ENCODE measurements at regions not wholly inside any gene's neighbourhood (a gene's known extent, or its start where the extent isn't known, plus 50 kb on each side); places are given as distances from the start of the nearest gene placed in this dataset.

DNA sequence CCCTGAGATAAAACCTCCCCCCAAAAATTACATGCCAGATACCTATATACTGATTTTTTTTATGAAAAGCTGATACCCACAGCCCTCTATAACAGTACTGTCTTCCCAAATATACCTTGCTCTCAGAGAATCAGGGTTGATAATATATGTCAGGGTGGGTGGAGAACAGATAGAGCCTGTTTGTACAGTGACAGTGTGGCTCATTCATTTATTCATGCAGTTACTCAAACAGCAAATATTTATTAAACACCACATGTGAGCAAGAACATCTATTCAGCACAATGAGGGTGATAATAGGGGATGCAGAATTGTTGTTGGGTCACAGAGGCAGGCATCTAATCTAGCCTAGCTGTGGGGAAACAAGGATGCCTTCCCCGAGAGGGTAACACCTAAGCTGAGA, 334.2 kb downstream of the MAFB start:
- no peaks in the 10 kb centered on the region for H3K9me3 ChIP-seq
- WGBS, 2 donors: 78 to 84% methylated on average over 1 of the region's 1 CpG
- peaks cover 0 to 6% (median 0%) of the 10 kb centered on the region in 9 donors for H3K4me1 ChIP-seq
- H3K36me3 ChIP-seq: no peaks in the 10 kb centered on the region
- intact Hi-C loops (cut with DNase I): no loop called here
- TF ChIP-seq, protein P1, sequence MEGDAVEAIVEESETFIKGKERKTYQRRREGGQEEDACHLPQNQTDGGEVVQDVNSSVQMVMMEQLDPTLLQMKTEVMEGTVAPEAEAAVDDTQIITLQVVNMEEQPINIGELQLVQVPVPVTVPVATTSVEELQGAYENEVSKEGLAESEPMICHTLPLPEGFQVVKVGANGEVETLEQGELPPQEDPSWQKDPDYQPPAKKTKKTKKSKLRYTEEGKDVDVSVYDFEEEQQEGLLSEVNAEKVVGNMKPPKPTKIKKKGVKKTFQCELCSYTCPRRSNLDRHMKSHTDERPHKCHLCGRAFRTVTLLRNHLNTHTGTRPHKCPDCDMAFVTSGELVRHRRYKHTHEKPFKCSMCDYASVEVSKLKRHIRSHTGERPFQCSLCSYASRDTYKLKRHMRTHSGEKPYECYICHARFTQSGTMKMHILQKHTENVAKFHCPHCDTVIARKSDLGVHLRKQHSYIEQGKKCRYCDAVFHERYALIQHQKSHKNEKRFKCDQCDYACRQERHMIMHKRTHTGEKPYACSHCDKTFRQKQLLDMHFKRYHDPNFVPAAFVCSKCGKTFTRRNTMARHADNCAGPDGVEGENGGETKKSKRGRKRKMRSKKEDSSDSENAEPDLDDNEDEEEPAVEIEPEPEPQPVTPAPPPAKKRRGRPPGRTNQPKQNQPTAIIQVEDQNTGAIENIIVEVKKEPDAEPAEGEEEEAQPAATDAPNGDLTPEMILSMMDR (IDR thresholded peaks at IDR 0.05): no peak
- DNase-seq (no peak), ATAC-seq (no peak)
- H3K27ac ChIP-seq: no peak overlapping the region
- peaks cover 0 to 16% (median 0%) of the 10 kb centered on the region in 7 donors for H3K27me3 ChIP-seq
- no peak overlapping the region for H3K4me3 ChIP-seq

DNA sequence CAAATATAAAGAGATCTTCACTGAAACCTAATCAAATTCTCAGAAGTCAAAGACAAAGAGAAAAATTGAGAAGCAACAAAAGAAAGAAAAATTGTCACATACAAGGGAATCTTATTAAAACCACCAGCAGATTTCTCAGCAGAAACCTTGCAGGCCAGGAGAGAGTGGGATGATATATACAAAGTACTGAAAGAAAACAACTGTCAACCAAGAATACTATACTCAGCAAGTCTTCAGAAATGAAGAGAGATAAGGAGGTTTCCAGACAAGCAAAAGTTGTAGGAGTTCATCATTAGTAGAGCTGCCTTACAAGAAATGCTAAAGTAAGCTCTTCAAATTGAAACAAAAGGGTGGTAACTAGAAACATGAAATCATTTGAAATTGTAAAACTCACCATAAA, 345.6 kb downstream of the MAFB start:
- intact Hi-C loops (cut with DNase I): no loop called here
- H3K36me3 ChIP-seq: no peaks in the 10 kb centered on the region
- no peak overlapping the region for H3K27ac ChIP-seq
- DNase-seq (no peak), ATAC-seq (no peak)
- peaks cover 0 to 1% (median 0%) of the 10 kb centered on the region in 7 donors for H3K27me3 ChIP-seq
- peaks cover 0 to 55% (median 24%) of the 10 kb centered on the region in 11 donors for H3K9me3 ChIP-seq
- H3K4me1 ChIP-seq: peaks cover 0 to 7% (median 0%) of the 10 kb centered on the region in 9 donors
- TF ChIP-seq, protein P1 (IDR thresholded peaks at IDR 0.05): no peak
- no peak overlapping the region for H3K4me3 ChIP-seq

DNA sequence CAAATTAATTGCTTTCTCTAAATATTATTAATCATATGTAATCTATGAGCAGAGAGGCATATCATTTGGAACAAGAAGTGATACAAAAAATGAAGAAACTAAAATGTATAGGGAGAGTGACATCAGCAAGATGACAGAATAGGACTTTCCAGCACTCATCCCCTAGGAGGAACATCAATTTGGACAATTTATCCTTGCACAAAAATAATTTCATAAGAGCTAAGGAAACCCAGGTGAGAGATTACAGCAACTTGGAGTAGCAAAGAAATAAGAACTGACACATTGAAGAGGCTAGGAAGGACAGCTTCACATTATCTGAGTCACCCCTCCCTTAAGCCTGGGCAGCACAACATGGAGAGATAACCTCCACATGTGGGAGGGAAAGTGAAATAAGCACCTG, 347.5 kb downstream of the MAFB start:
- Histone ChIP-seq H3K36me3 (no peaks in the 10 kb centered on the region), H3K4me1 (peaks cover 0 to 7% (median 0%) of the 10 kb centered on the region in 9 donors), H3K27ac (no peak overlapping the region), H3K27me3 (peaks cover 0 to 3% (median 0%) of the 10 kb centered on the region in 7 donors), H3K4me3 (no peak overlapping the region), H3K9me3 (peaks cover 0 to 38% (median 20%) of the 10 kb centered on the region in 11 donors)
- intact Hi-C loops (cut with DNase I): no loop called here
- TF ChIP-seq, protein P1 (IDR thresholded peaks at IDR 0.05): no peak
- DNase-seq (no peak), ATAC-seq (no peak)

DNA sequence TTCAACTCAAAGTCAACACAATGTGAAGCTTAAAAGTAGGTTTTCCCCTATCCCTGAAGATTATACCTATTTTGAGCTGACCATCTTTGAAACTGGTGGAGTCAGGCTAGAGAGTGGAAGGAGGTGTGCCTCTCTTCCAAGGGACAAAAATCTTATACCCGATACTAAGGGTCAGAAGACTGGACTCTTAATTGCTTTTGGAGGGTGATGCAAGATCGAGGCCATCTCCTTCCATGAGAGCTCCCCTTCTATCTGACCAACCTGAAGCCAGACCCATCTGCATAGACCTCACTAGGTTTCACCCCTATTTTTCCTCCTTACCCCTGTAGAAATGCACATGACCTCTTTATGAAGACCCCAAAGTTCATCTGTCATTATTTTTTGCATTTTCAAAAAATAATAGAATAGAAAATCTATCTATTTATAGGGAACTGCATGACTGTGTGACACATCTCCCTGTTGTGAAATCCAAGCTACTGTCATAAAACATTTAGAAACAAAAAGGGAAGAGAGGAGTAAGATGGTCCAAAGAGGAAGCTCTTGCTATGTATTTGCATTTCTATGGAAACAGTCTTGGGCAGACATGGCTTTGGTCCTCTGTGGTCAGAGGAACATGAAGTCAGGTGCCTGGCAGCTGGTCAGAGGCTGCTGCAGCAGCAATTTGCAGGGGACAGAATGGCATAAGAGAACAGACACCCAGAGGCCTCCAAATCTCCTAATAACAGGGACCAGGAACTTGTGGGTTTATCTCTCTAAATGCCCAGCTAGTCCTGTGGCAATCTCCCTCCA, 349.2 kb downstream of the MAFB start:
- WGBS, 2 donors: 80 to 88% methylated on average over 2 of the region's 2 CpGs
- H3K27me3 ChIP-seq: peaks cover 0 to 7% (median 0%) of the 10 kb centered on the region in 7 donors
- peaks cover 0 to 12% (median 0%) of the 10 kb centered on the region in 9 donors for H3K4me1 ChIP-seq
- ATAC-seq (peak; percentile 30 to 93 (median 80)), DNase-seq (peak; percentile 24 to 37)
- peaks cover 0 to 30% (median 20%) of the 10 kb centered on the region in 11 donors for H3K9me3 ChIP-seq
- TF ChIP-seq, protein P1 (IDR thresholded peaks at IDR 0.05): no peak
- H3K27ac ChIP-seq: peak overlapping the region in 3 of 10 donors; percentile 1 to 73 (median 30)
- no peak overlapping the region for H3K4me3 ChIP-seq
- intact Hi-C loops (cut with DNase I): no loop called here
- no peaks in the 10 kb centered on the region for H3K36me3 ChIP-seq
